H9 (cell line): ENCODE measurements at regions not wholly inside any gene's neighbourhood (a gene's known extent, or its start where the extent isn't known, plus 50 kb on each side); places are given as distances from the start of the nearest gene placed in this dataset.

ENCODE experiments used
- DNase-seq: peaks from one replicate; pipeline ENCODE4 v3.0.0-alpha.2; 2017
- H2AFZ ChIP-seq: one replicate; pipeline ENCODE4 v1.6.1; 2013; ENCODE audit warnings: mild to moderate bottlenecking, low read length, control low read depth, moderate library complexity
- H2AK5ac ChIP-seq: 2 replicates; pipeline ENCODE4 v1.6.1; 2013; ENCODE audit warnings: low read length, control low read depth, mixed read lengths; ENCODE audit not compliant: insufficient read length
- H2BK120ac ChIP-seq: one replicate; pipeline ENCODE4 v1.6.1; 2013; ENCODE audit warnings: low read depth, mild to moderate bottlenecking, low read length, control low read depth, inconsistent platforms; ENCODE audit not compliant: poor library complexity, severe bottlenecking
- H2BK12ac ChIP-seq: 2 replicates; pipeline ENCODE4 v1.6.1; 2013; ENCODE audit warnings: low read length, control low read depth, mixed read lengths, low read depth; ENCODE audit not compliant: insufficient read length
- H2BK15ac ChIP-seq: 2 replicates; pipeline ENCODE4 v1.6.1; 2013; ENCODE audit warnings: low read depth, low read length, control low read depth
- H2BK20ac ChIP-seq: one replicate; pipeline ENCODE4 v1.6.1; 2013; ENCODE audit warnings: low read depth, mild to moderate bottlenecking, low read length, control low read depth, inconsistent platforms; ENCODE audit not compliant: poor library complexity, severe bottlenecking
- H2BK5ac ChIP-seq: 2 replicates; pipeline ENCODE4 v1.6.1; 2013; ENCODE audit warnings: low read length, control low read depth, mixed read lengths; ENCODE audit not compliant: insufficient read length
- H3K14ac ChIP-seq: 2 replicates; pipeline ENCODE4 v1.6.1; 2013; ENCODE audit warnings: low read length, control low read depth; ENCODE audit not compliant: insufficient read depth
- H3K18ac ChIP-seq: 2 replicates; pipeline ENCODE4 v1.6.1; 2013; ENCODE audit warnings: low read depth, mild to moderate bottlenecking, mixed read lengths, low read length, control low read depth; ENCODE audit not compliant: insufficient read length
- H3K23ac ChIP-seq: 2 replicates; pipeline ENCODE4 v1.6.1; 2013; ENCODE audit warnings: low read length, control low read depth, mixed read lengths, low read depth; ENCODE audit not compliant: insufficient read length
- H3K23me2 ChIP-seq: 2 replicates; pipeline ENCODE4 v1.6.1; 2013; ENCODE audit warnings: low read depth, mild to moderate bottlenecking, mixed read lengths, low read length, control low read depth; ENCODE audit not compliant: insufficient read length, poor library complexity, severe bottlenecking
- H3K27ac ChIP-seq: 2 replicates; pipeline ENCODE4 v1.5.1; 2013; ENCODE audit warnings: low read length, control low read depth, mixed read lengths, low read depth; ENCODE audit not compliant: insufficient read length
- H3K27me3 ChIP-seq: 2 replicates; pipeline ENCODE4 v1.6.1; 2013; ENCODE audit warnings: low read length, control low read depth, inconsistent platforms; ENCODE audit not compliant: insufficient read depth
- H3K4ac ChIP-seq: 2 replicates; pipeline ENCODE4 v1.6.1; 2013; ENCODE audit warnings: low read depth, mild to moderate bottlenecking, control low read depth, inconsistent platforms, low read length, moderate library complexity
- H3K4me1 ChIP-seq: 2 replicates; pipeline ENCODE4 v1.6.1; 2013; ENCODE audit warnings: low read length, control low read depth, inconsistent platforms; ENCODE audit not compliant: insufficient read depth
- H3K4me2 ChIP-seq: 2 replicates; pipeline ENCODE4 v1.6.1; 2013; ENCODE audit warnings: low read length, control low read depth, mixed read lengths; ENCODE audit not compliant: insufficient read length, insufficient read depth
- H3K56ac ChIP-seq: 2 replicates; pipeline ENCODE4 v1.6.1; 2013; ENCODE audit warnings: low read depth, mild to moderate bottlenecking, mixed read lengths, low read length, control low read depth; ENCODE audit not compliant: insufficient read length
- H3K79me1 ChIP-seq: 2 replicates; pipeline ENCODE4 v1.6.1; 2013; ENCODE audit warnings: low read depth, mild to moderate bottlenecking, moderate library complexity, low read length, control low read depth, inconsistent platforms; ENCODE audit not compliant: insufficient read depth, poor library complexity, severe bottlenecking
- H3K79me2 ChIP-seq: 2 replicates; pipeline ENCODE4 v1.6.1; 2013; ENCODE audit warnings: low read length, control low read depth, inconsistent platforms; ENCODE audit not compliant: insufficient read depth
- H3K9ac ChIP-seq: 2 replicates; pipeline ENCODE4 v1.6.1; 2013; ENCODE audit warnings: low read length, control low read depth, mixed read lengths; ENCODE audit not compliant: insufficient read length; ENCODE audit errors: extremely low read depth
- H3K9me3 ChIP-seq: one replicate; pipeline ENCODE4 v1.6.1; 2013; ENCODE audit warnings: low read depth, low read length, inconsistent platforms; ENCODE audit not compliant: control insufficient read depth
- H3T11ph ChIP-seq: one replicate; pipeline ENCODE4 v1.6.1; 2013; ENCODE audit warnings: mild to moderate bottlenecking, low read length, control low read depth, inconsistent platforms
- H4K20me1 ChIP-seq: one replicate; pipeline ENCODE4 v1.6.1; 2013; ENCODE audit not compliant: control insufficient read depth, insufficient read length, insufficient read depth
- H4K5ac ChIP-seq: 2 replicates; pipeline ENCODE4 v1.6.1; 2013; ENCODE audit warnings: low read depth, mild to moderate bottlenecking, mixed read lengths, low read length, control low read depth; ENCODE audit not compliant: insufficient read length
- H4K8ac ChIP-seq: replicated peaks from 2 replicates; pipeline ENCODE4 v1.6.1; 2013; ENCODE audit warnings: low read length, control low read depth, mixed read lengths, low read depth; ENCODE audit not compliant: insufficient read length
- H4K91ac ChIP-seq: 2 replicates; pipeline ENCODE4 v1.6.1; 2013; ENCODE audit warnings: low read depth, mild to moderate bottlenecking, moderate library complexity, mixed read lengths, low read length, control low read depth; ENCODE audit not compliant: insufficient read length
- H3K27ac Mint-ChIP-seq, 3 experiments: 2 replicates in 2 of 3; 3 replicates in 1 of 3; pipeline ENCODE4 v1.8.0; 2020 to 2021; ENCODE audit warnings: mixed read lengths in 3 of 3, mild to moderate bottlenecking in 1 of 3, moderate library complexity in 1 of 3
- H3K27me3 Mint-ChIP-seq: 2 replicates; pipeline ENCODE4 v1.8.0; 2021; ENCODE audit warnings: low read depth, mild to moderate bottlenecking, moderate library complexity, mixed read lengths
- H3K36me3 Mint-ChIP-seq, 3 experiments: 2 replicates in 2 of 3; 3 replicates in 1 of 3; pipeline ENCODE4 v1.8.0; 2020 to 2021; ENCODE audit warnings: low read depth in 3 of 3, mixed read lengths in 3 of 3; ENCODE audit not compliant: insufficient read depth in 1 of 3
- H3K4me1 Mint-ChIP-seq, 2 experiments: 2 replicates each; pipeline ENCODE4 v1.8.0; 2020; ENCODE audit warnings: mixed read lengths in 2 of 2
- H3K4me3 Mint-ChIP-seq, 2 experiments: 2 replicates in 1 of 2; 3 replicates in 1 of 2; pipeline ENCODE4 v1.8.0; 2020 to 2021; ENCODE audit warnings: mild to moderate bottlenecking in 2 of 2, mixed read lengths in 2 of 2, moderate library complexity in 1 of 2
- H3K9me3 Mint-ChIP-seq, 2 experiments: 2 replicates in 1 of 2; 3 replicates in 1 of 2; pipeline ENCODE4 v1.8.0; 2020; ENCODE audit warnings: mild to moderate bottlenecking in 2 of 2, mixed read lengths in 2 of 2, moderate library complexity in 1 of 2
- CTCF ChIP-seq: fragments of 200-600 bp; sonication (generic); conservative IDR thresholded peaks from 3 replicates; pipeline ENCODE4 v1.8.0; 2021; ENCODE audit warnings: antibody characterized with exemption, mild to moderate bottlenecking
- WGBS: extraction: QIAGEN DNeasy Blood & Tissue Kit; methylation state at CpG from one replicate; pipeline ENCODE4 v1.1.7; 2013; ENCODE audit warnings: missing lambda C conversion rate, low lambda C conversion rate, mixed read lengths; ENCODE audit not compliant: insufficient read length; ENCODE audit errors: extremely low coverage; 5-methylcytosine and 5-hydroxymethylcytosine counted together

- Histone ChIP-seq H4K8ac (no peak overlapping the region), H3K27me3 (no peaks in the 10 kb centered on the region), H3K9me3 (no peaks in the 10 kb centered on the region), H4K91ac (no peak overlapping the region), H2AFZ (no peak overlapping the region), H3K23me2 (no peaks in the 10 kb centered on the region), H3K27ac (no peak overlapping the region), H2BK20ac (no peak overlapping the region), H3K56ac (no peak overlapping the region), H2BK5ac (no peak overlapping the region), H3K79me2 (no peaks in the 10 kb centered on the region), H3K4me1 (0 out of 2 replicates have a peak, but pooled peaks cover 4% of the 10 kb centered on the region), H3T11ph (no peak overlapping the region), H3K18ac (no peak overlapping the region), H2BK12ac (no peak overlapping the region), H3K4ac (no peak overlapping the region), H4K20me1 (no peaks in the 10 kb centered on the region), H3K23ac (no peak overlapping the region), H2AK5ac (no peak overlapping the region), H2BK120ac (no peak overlapping the region), H3K79me1 (no peaks in the 10 kb centered on the region), H3K4me2 (no peak overlapping the region), H4K5ac (no peak overlapping the region), H2BK15ac (no peak overlapping the region), H3K14ac (no peak overlapping the region), H3K9ac (no peak overlapping the region)
- no peak for DNase-seq
- TF ChIP-seq CTCF = no peak
- peaks cover 2 to 6% of the 10 kb centered on the region in 2 experiments; a peak in 4 of 5 replicates for H3K9me3 Mint-ChIP-seq
- H3K4me1 Mint-ChIP-seq = peaks cover 26 to 38% of the 10 kb centered on the region in 2 experiments
- peaks cover 0 to 5% (median 0%) of the 10 kb centered on the region in 3 experiments; a peak in 4 of 7 replicates for H3K36me3 Mint-ChIP-seq
- H3K4me3 Mint-ChIP-seq = no peak overlapping the region
- WGBS = no CpG with 5 or more reads among the region's 3 CpGs
- H3K27me3 Mint-ChIP-seq = peaks cover 8% of the 10 kb centered on the region
- no peak overlapping the region for H3K27ac Mint-ChIP-seq
Measured at GRCh38 chr1:11412141-11412540, 66.8 kb upstream of the DISP3 start.
